B cell (primary cell): ENCODE measurements at regions not wholly inside any gene's neighbourhood (a gene's known extent, or its start where the extent isn't known, plus 50 kb on each side); places are given as distances from the start of the nearest gene placed in this dataset.

Experiments
- ATAC-seq: fragments of 200-7000 bp; cut with Tn5 transposase; one replicate; pipeline ENCODE4 v1.10.0; 2021; ENCODE audit warnings: low read depth, mild to moderate bottlenecking, moderate number of reproducible peaks, moderate library complexity
- CTCF ChIA-PET: fragments of 350-600 bp; sonication (Branson Sonifier 250); formaldehyde crosslinking; loops from one replicate; lab custom pipeline; 2021; ENCODE audit warnings: antibody characterized with exemption, inconsistent platforms; lab: Charles Lee
- POLR2A ChIA-PET: fragments of 350-600 bp; sonication (Branson Sonifier 250); formaldehyde crosslinking; loops from one replicate; lab custom pipeline; 2021; ENCODE audit warnings: antibody characterized with exemption; lab: Charles Lee
- DNase-seq: peaks from one replicate; pipeline ENCODE4 v3.0.0; 2013
- H2AFZ ChIP-seq: 2 replicates; pipeline ENCODE4 v1.6.1; 2012; ENCODE audit warnings: mild to moderate bottlenecking, low read depth, low read length; ENCODE audit not compliant: insufficient read depth, poor library complexity, severe bottlenecking
- H3K27ac ChIP-seq, 2 donors: 1 replicate in 1 of 2; 2 replicates in 1 of 2; pipeline ENCODE4 v1.5.1; 2012 to 2013; ENCODE audit warnings: low read length in 2 of 2, mild to moderate bottlenecking in 2 of 2, moderate library complexity in 1 of 2
- H3K27me3 ChIP-seq, 4 experiments: fragments of 200-600 bp in 1 of 4; sonication (generic) in 1 of 4; replicated peaks in 1 of 4; 1 replicate in 2 of 4; 2 replicates in 2 of 4; pipeline versions ENCODE4 v1.6.1 to v1.7.0; 2013 to 2016; ENCODE audit warnings: low read length in 3 of 4, mild to moderate bottlenecking in 2 of 4, mixed read lengths in 1 of 4, moderate library complexity in 1 of 4; ENCODE audit not compliant: insufficient read depth in 4 of 4, control insufficient read depth in 3 of 4; ENCODE audit errors: control extremely low read depth in 1 of 4
- H3K36me3 ChIP-seq, 2 experiments: replicated peaks in 1 of 2; 1 replicate in 1 of 2; 2 replicates in 1 of 2; pipeline versions ENCODE4 v1.6.1 to v1.7.1; 2013; ENCODE audit warnings: low read length in 1 of 2; ENCODE audit not compliant: insufficient read depth in 2 of 2, control insufficient read depth in 1 of 2; ENCODE audit errors: control extremely low read depth in 1 of 2, extremely low read depth in 1 of 2
- H3K4me1 ChIP-seq, 2 donors: fragments of 200-600 bp in 1 of 2; sonication (generic) in 1 of 2; 1 replicate in 1 of 2; 2 replicates in 1 of 2; pipeline versions ENCODE4 v1.5.1 to v1.6.1; 2013 to 2017; ENCODE audit warnings: low read length in 2 of 2; ENCODE audit not compliant: control insufficient read depth in 2 of 2, insufficient read depth in 2 of 2
- H3K4me2 ChIP-seq: replicated peaks from 2 replicates; pipeline ENCODE3; 2012; ENCODE audit warnings: mild to moderate bottlenecking, low read depth, low read length; ENCODE audit not compliant: poor library complexity, severe bottlenecking
- H3K4me3 ChIP-seq, 5 experiments: fragments of 200-600 bp in 1 of 5; sonication (generic) in 1 of 5; 1 replicate in 3 of 5; 2 replicates in 2 of 5; pipeline versions ENCODE4 v1.5.1 to v1.7.0; 2011 to 2016; ENCODE audit warnings: low read length in 4 of 5, mild to moderate bottlenecking in 4 of 5, low read depth in 2 of 5, control low read depth in 1 of 5, moderate library complexity in 1 of 5; ENCODE audit not compliant: insufficient read depth in 1 of 5; ENCODE audit errors: control extremely low read depth in 1 of 5, extremely low read depth in 1 of 5
- H3K79me2 ChIP-seq: fragments of 200-600 bp; sonication (generic); one replicate; pipeline ENCODE4 v1.6.0; 2016; ENCODE audit warnings: low read length; ENCODE audit not compliant: control insufficient read depth, insufficient read depth
- H3K9ac ChIP-seq: fragments of 200-600 bp; sonication (generic); 2 replicates; pipeline ENCODE4 v1.6.1; 2017; ENCODE audit warnings: mild to moderate bottlenecking, low read length, moderate library complexity
- H3K9me3 ChIP-seq, 3 donors: one replicate each; pipeline versions ENCODE4 v1.6.1 to v1.7.1; 2013; ENCODE audit warnings: low read length in 2 of 3; ENCODE audit not compliant: control insufficient read depth in 2 of 3, insufficient read depth in 1 of 3; ENCODE audit errors: control extremely low read depth in 1 of 3
- H4K20me1 ChIP-seq: 2 replicates; pipeline ENCODE4 v1.6.0; 2012; ENCODE audit warnings: mild to moderate bottlenecking, low read length; ENCODE audit not compliant: insufficient read depth, control insufficient read depth, poor library complexity, severe bottlenecking
- H3K27ac Mint-ChIP-seq: one replicate; pipeline ENCODE4 v1.8.0; 2021; ENCODE audit warnings: mixed read lengths
- H3K27me3 Mint-ChIP-seq: one replicate; pipeline ENCODE4 v1.8.0; 2021; ENCODE audit warnings: mixed read lengths
- H3K4me1 Mint-ChIP-seq: one replicate; pipeline ENCODE4 v1.8.0; 2021; ENCODE audit warnings: mixed read lengths
- H3K4me3 Mint-ChIP-seq: one replicate; pipeline ENCODE4 v1.8.0; 2021; ENCODE audit warnings: mixed read lengths
- H3K9me3 Mint-ChIP-seq: one replicate; pipeline ENCODE4 v1.8.0; 2022; ENCODE audit warnings: mixed read lengths; ENCODE audit not compliant: insufficient read depth
- CTCF ChIP-seq: fragments of 200-600 bp; IDR thresholded peaks from one replicate; pipeline ENCODE4 v1.8.0; 2022; ENCODE audit warnings: antibody characterized with exemption, mild to moderate bottlenecking
- EZH2 ChIP-seq: IDR thresholded peaks from 2 replicates; pipeline ENCODE4 v1.6.1; 2012; ENCODE audit warnings: borderline replicate concordance, low read depth, mild to moderate bottlenecking, moderate library complexity, low read length; ENCODE audit not compliant: insufficient read depth, poor library complexity, severe bottlenecking
- WGBS: methylation state at CpG from one replicate; pipeline ENCODE4 v1.1.5; 2013; ENCODE audit warnings: missing lambda C conversion rate; ENCODE audit not compliant: insufficient coverage; 5-methylcytosine and 5-hydroxymethylcytosine counted together
- intact Hi-C: fragments of 100-400 bp; cut with micrococcal nuclease; formaldehyde crosslinking; loops from one replicate; pipeline ENCODE4 v1.10.0; 2022

- H3K27ac ChIP-seq, result no peak overlapping the region
- ATAC-seq, result no peak
- no peaks in the 10 kb centered on the region for H3K79me2 ChIP-seq
- no peak overlapping the region for H2AFZ ChIP-seq
- no CpG with 5 or more reads among the region's 2 CpGs for WGBS
- no peaks in the 10 kb centered on the region for H3K36me3 ChIP-seq
- no peak for DNase-seq
- no peak overlapping the region for H3K4me2 ChIP-seq
- intact Hi-C loops, result no loop called here
- H3K27ac Mint-ChIP-seq, result no peak overlapping the region
- H3K4me1 Mint-ChIP-seq, result no peaks in the 10 kb centered on the region
- no peaks in the 10 kb centered on the region for H3K27me3 ChIP-seq
- no peaks in the 10 kb centered on the region for H4K20me1 ChIP-seq
- H3K4me1 ChIP-seq, result no peaks in the 10 kb centered on the region
- H3K9me3 Mint-ChIP-seq, result no peaks in the 10 kb centered on the region
- H3K4me3 Mint-ChIP-seq, result no peak overlapping the region
- CTCF ChIA-PET, result no interaction called here
- no peak overlapping the region for H3K4me3 ChIP-seq
- no peak overlapping the region for H3K9ac ChIP-seq
- POLR2A ChIA-PET, result no interaction called here
- no peaks in the 10 kb centered on the region for H3K9me3 ChIP-seq
- TF ChIP-seq CTCF, result no peak
- TF ChIP-seq EZH2, result no peak
- H3K27me3 Mint-ChIP-seq, result no peaks in the 10 kb centered on the region
Measured at GRCh38 chr14:45373877-45374276, 120.9 kb upstream of the MIS18BP1 start.

DNA sequence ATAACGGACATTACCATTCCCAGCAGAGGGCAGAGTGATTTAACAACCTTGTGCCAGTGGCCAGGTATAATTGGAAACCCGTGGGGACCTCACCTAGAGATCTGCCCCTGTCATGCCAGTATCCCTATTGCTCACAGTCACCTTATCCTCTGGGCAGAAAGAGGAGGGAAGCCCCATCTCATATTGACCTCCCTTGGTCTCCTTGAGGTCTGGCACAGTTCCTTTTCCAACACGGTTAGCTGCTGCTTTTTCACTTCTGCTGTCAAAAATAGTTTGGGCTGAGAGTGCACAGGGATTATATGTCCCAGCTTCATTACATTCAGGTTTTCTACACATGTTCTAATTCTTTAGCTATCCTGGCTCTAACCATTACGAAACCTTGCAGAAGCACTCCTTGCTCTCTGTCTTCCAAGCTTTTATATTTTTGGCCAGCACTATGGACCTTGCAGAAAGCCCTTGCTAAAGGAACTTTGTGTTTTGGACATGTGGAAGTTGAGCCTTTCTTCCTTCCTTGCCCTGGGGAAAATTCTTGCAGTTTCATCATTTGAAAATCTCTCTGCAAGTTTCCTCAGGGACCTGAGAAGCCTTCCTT lies 111.7 kb upstream of the MIS18BP1 start:
- Histone ChIP-seq H3K4me1 (no peaks in the 10 kb centered on the region), H3K9ac (no peak overlapping the region), H3K79me2 (no peaks in the 10 kb centered on the region), H3K27me3 (no peaks in the 10 kb centered on the region), H2AFZ (no peak overlapping the region), H3K9me3 (no peaks in the 10 kb centered on the region), H3K36me3 (no peaks in the 10 kb centered on the region), H4K20me1 (no peaks in the 10 kb centered on the region), H3K4me3 (no peak overlapping the region), H3K4me2 (no peak overlapping the region), H3K27ac (no peak overlapping the region)
- Mint-ChIP-seq H3K4me1 (no peaks in the 10 kb centered on the region), H3K27ac (no peak overlapping the region), H3K27me3 (no peaks in the 10 kb centered on the region), H3K4me3 (no peak overlapping the region), H3K9me3 (no peaks in the 10 kb centered on the region)
- no peak for ATAC-seq
- ChIA-PET POLR2A (no interaction called here), CTCF (no interaction called here)
- 90% methylated on average over 2 of the region's 4 CpGs for WGBS
- no peak for DNase-seq
- intact Hi-C loops, result no loop called here
- TF ChIP-seq EZH2 (no peak), CTCF (no peak)
